ENCODE measurements at regions not wholly inside any gene's neighbourhood (a gene's known extent, or its start where the extent isn't known, plus 50 kb on each side); places are given as distances from the start of the nearest gene placed in this dataset.

DNA sequence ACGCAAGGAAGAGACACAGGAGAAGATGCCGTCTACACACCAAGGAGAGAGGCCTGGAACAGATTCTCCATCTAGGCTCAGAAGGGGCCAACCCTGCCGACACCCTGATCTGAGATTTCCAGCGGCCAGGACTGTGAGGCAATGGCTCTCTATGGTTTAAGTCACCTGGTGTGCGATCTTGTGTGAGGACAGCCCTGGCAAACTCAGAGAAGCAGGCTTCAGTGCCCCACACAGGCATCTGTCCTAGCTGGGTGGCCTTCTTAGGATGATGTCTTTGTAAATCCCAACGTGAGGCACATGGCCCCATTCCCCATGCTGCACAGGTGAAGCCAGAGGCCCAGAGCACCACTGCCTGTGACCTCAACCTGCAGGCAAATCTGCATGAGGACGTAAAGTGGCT lies 87.6 kb upstream of the FRMD1 start:
- in situ Hi-C loops (cut with MboI; ENCODE audit: low sequenced_read_pairs) = no loop called here
- no peak for ATAC-seq (ENCODE audit: low read depth)

More for the DNA sequence above, 87.6 kb upstream of the FRMD1 start:
- CTCF ChIA-PET = no interaction called here
- POLR2A ChIA-PET (ENCODE audit: unreplicated experiment) = no interaction called here
- dilution Hi-C loops (cut with HindIII; ENCODE audit: low sequenced_read_pairs, unreplicated experiment) = no loop called here
- Histone ChIP-seq H3K9me1 (ENCODE audit: insufficient read depth, low read length) (no peaks in the 10 kb centered on the region), H4K20me1 (ENCODE audit: insufficient read depth, low read length) (no peaks in the 10 kb centered on the region), H2BK15ac (ENCODE audit: low read depth, low read length) (no peak overlapping the region), H3K23ac (ENCODE audit: low read depth, low read length) (no peak overlapping the region), H2AK9ac (replicated peaks; ENCODE audit: low read depth, low read length, poor library complexity) (no peak overlapping the region), H2AFZ (replicated peaks; ENCODE audit: low read length, poor library complexity) (no peak overlapping the region), H3K14ac (replicated peaks; ENCODE audit: low read depth, low read length) (no peak overlapping the region), H2BK5ac (ENCODE audit: low read depth, low read length, poor library complexity, severe bottlenecking) (no peak overlapping the region), H3K79me1 (ENCODE audit: low read depth in 1 of 2, low read length in 2 of 2) (no peaks in the 10 kb centered on the region), H2BK20ac (ENCODE audit: low read depth, low read length) (no peak overlapping the region), H3K27ac (ENCODE audit: insufficient read depth, low read length) (no peak overlapping the region), H4K8ac (ENCODE audit: low read depth in 2 of 2, low read length in 2 of 2) (no peak overlapping the region), H4K91ac (ENCODE audit: insufficient read depth, low read depth, low read length) (no peak overlapping the region), H3K36me3 (ENCODE audit: control insufficient read depth, insufficient read depth, low read length) (no peaks in the 10 kb centered on the region), H3K9ac (ENCODE audit: low read depth, low read length) (no peak overlapping the region), H3K4me3 (ENCODE audit: insufficient read depth, low read depth, low read length) (no peak overlapping the region), H3K9me3 (ENCODE audit: control insufficient read depth, insufficient read depth, low read length) (peaks cover 10% of the 10 kb centered on the region), H4K5ac (ENCODE audit: low read depth, low read length) (no peak overlapping the region), H2BK120ac (ENCODE audit: low read depth, low read length) (no peak overlapping the region), H3K18ac (ENCODE audit: low read depth, low read length) (no peak overlapping the region), H3K56ac (ENCODE audit: extremely low read depth, insufficient read depth, low read length) (no peak overlapping the region), H3K4me1 (ENCODE audit: control insufficient read depth, insufficient read depth, low read length) (peaks cover 3% of the 10 kb centered on the region; the same call in 1 of the 2 replicates), H2AK5ac (ENCODE audit: low read depth, low read length) (no peak overlapping the region), H3K27me3 (ENCODE audit: control insufficient read depth, insufficient read depth, low read length) (no peaks in the 10 kb centered on the region), H3K4me2 (ENCODE audit: low read depth, low read length) (no peak overlapping the region), H3K4ac (ENCODE audit: low read depth, low read length) (no peak overlapping the region)
- intact Hi-C loops (cut with micrococcal nuclease) = no loop called here
- 58% methylated on average over 4 of the region's 7 CpGs; no CpG with 5 or more reads in 1 of the 2 experiments for WGBS, 2 experiments (ENCODE audit: extremely low coverage in 2 of 2, insufficient read length in 1 of 2)
- BruUV-seq (replicated peaks) = no TSS peak
- TF ChIP-seq BHLHE40 (IDR thresholded peaks at IDR 0.05; ENCODE audit: low read depth, low read length) (no peak), MAFK (IDR thresholded peaks at IDR 0.05; ENCODE audit: low read depth, low read length) (no peak), MXI1 (IDR thresholded peaks at IDR 0.05; ENCODE audit: borderline replicate concordance, low read depth, low read length) (no peak)
- TF ChIP-seq, protein P1, sequence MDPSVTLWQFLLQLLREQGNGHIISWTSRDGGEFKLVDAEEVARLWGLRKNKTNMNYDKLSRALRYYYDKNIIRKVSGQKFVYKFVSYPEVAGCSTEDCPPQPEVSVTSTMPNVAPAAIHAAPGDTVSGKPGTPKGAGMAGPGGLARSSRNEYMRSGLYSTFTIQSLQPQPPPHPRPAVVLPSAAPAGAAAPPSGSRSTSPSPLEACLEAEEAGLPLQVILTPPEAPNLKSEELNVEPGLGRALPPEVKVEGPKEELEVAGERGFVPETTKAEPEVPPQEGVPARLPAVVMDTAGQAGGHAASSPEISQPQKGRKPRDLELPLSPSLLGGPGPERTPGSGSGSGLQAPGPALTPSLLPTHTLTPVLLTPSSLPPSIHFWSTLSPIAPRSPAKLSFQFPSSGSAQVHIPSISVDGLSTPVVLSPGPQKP (IDR thresholded peaks at IDR 0.05; ENCODE audit: borderline replicate concordance, low read depth, low read length) = no peak
- TF ChIP-seq, protein P2, sequence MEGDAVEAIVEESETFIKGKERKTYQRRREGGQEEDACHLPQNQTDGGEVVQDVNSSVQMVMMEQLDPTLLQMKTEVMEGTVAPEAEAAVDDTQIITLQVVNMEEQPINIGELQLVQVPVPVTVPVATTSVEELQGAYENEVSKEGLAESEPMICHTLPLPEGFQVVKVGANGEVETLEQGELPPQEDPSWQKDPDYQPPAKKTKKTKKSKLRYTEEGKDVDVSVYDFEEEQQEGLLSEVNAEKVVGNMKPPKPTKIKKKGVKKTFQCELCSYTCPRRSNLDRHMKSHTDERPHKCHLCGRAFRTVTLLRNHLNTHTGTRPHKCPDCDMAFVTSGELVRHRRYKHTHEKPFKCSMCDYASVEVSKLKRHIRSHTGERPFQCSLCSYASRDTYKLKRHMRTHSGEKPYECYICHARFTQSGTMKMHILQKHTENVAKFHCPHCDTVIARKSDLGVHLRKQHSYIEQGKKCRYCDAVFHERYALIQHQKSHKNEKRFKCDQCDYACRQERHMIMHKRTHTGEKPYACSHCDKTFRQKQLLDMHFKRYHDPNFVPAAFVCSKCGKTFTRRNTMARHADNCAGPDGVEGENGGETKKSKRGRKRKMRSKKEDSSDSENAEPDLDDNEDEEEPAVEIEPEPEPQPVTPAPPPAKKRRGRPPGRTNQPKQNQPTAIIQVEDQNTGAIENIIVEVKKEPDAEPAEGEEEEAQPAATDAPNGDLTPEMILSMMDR (conservative IDR thresholded peaks at IDR 0.05; ENCODE audit: low read depth, low read length) = no peak
- no peak for DNase-seq

Measured in IMR-90 (cell line).